Left lung (tissue), 4 donors: ENCODE measurements at regions not wholly inside any gene's neighbourhood (a gene's known extent, or its start where the extent isn't known, plus 50 kb on each side); places are given as distances from the start of the nearest gene placed in this dataset.

Experiments
- ATAC-seq: fragments of 200-7000 bp; cut with Tn5 transposase; one replicate; pipeline ENCODE4 v1.9.1; 2020; ENCODE audit warnings: moderate library complexity
- DNase-seq, 4 donors: peaks; one replicate each; pipeline ENCODE4 v3.0.0-alpha.2; 2013 to 2020
- H3K27ac ChIP-seq, 2 donors: fragments of 200-600 bp; sonication (generic) in 1 of 2; one replicate each; pipeline versions ENCODE4 v1.5.0 to v1.8.0; 2020 to 2021
- H3K27me3 ChIP-seq, 2 donors: fragments of 200-600 bp; sonication (generic) in 1 of 2; one replicate each; pipeline versions ENCODE4 v1.5.0 to v1.8.0; 2020 to 2021
- H3K36me3 ChIP-seq, 2 donors: fragments of 200-600 bp; sonication (generic) in 1 of 2; one replicate each; pipeline versions ENCODE4 v1.5.0 to v1.8.0; 2020 to 2021
- H3K4me1 ChIP-seq, 2 donors: fragments of 200-600 bp; one replicate each; pipeline ENCODE4 v1.8.0; 2021
- H3K4me3 ChIP-seq, 2 donors: fragments of 200-600 bp; sonication (generic) in 1 of 2; one replicate each; pipeline versions ENCODE4 v1.5.0 to v1.8.0; 2020 to 2021; ENCODE audit warnings: mild to moderate bottlenecking in 1 of 2
- H3K9me3 ChIP-seq, 2 donors: fragments of 200-600 bp; sonication (generic) in 1 of 2; one replicate each; pipeline versions ENCODE4 v1.5.0 to v1.8.0; 2020 to 2021
- intact Hi-C, 2 donors: fragments of 100-400 bp; cut with DNase I; formaldehyde crosslinking; loops; one replicate each; pipeline versions ENCODE4 v1.11.2 to v1.14.2; 2022
- TF ChIP-seq, protein P1 (sequence below), 2 donors: fragments of 200-600 bp; sonication (generic) in 1 of 2; IDR thresholded peaks; one replicate each; pipeline versions ENCODE4 v1.5.0 to v1.8.0; 2021; ENCODE audit warnings: antibody characterized with exemption in 2 of 2
- donor health status: DM: no; HTN: yes; CAD: no.
- donor health status: DM: no; HTN: no; CAD: no.

DNA sequence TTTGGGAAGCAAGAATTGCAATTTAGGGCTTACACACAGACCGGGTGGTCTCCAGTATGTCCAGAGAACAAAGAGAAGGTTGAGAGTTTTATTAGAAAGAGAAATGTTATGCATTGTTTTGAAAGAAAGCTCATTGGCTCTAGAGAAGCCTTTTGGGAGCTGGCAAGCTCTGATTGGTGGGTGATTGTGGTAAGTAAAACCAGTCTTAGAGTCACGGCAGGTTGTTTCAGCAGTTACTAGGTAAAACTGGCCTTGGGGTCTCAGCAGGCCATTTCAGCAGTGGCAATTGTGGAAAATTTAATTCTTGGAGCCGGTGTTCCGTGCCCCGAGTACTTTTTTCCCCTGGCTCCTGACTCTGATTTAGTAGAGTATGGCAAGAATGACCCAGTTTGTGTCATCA is 78.1 kb downstream of the MRPL46 start:
- H3K27me3 ChIP-seq, result peaks cover 0 to 3% of the 10 kb centered on the region in 2 donors
- intact Hi-C loops, result no loop called here
- H3K9me3 ChIP-seq, result no peaks in the 10 kb centered on the region
- H3K36me3 ChIP-seq, result no peaks in the 10 kb centered on the region
- TF ChIP-seq, protein P1, sequence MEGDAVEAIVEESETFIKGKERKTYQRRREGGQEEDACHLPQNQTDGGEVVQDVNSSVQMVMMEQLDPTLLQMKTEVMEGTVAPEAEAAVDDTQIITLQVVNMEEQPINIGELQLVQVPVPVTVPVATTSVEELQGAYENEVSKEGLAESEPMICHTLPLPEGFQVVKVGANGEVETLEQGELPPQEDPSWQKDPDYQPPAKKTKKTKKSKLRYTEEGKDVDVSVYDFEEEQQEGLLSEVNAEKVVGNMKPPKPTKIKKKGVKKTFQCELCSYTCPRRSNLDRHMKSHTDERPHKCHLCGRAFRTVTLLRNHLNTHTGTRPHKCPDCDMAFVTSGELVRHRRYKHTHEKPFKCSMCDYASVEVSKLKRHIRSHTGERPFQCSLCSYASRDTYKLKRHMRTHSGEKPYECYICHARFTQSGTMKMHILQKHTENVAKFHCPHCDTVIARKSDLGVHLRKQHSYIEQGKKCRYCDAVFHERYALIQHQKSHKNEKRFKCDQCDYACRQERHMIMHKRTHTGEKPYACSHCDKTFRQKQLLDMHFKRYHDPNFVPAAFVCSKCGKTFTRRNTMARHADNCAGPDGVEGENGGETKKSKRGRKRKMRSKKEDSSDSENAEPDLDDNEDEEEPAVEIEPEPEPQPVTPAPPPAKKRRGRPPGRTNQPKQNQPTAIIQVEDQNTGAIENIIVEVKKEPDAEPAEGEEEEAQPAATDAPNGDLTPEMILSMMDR (IDR thresholded peaks at IDR 0.05), result no peak
- H3K27ac ChIP-seq, result no peak overlapping the region
- no peak overlapping the region for H3K4me3 ChIP-seq
- no peaks in the 10 kb centered on the region for H3K4me1 ChIP-seq
- DNase-seq, result no peak
- ATAC-seq, result no peak

DNA sequence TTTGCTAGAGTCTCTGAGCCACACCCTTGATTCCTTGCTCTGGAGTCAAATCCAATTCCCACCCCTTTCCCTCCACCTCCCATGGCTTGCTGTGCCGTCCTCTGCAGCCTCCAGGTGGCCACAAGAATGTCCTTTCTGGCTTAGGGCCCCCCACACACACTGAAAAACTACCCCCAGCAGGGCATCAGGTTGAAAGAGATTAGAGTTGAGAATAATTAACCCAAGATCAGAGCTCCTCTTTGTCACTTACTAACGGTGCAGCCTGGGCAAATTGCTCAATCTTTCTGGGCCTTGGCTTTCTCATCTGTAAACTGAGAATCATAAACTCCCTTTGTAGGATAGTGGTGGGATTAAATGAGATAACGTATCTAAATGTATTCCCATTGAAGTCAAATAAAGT is 78.5 kb downstream of the MRPL46 start:
- intact Hi-C loops, result no loop called here
- Histone ChIP-seq H3K27ac (no peak overlapping the region), H3K4me1 (no peaks in the 10 kb centered on the region), H3K27me3 (peaks cover 0 to 3% of the 10 kb centered on the region in 2 donors), H3K36me3 (no peaks in the 10 kb centered on the region), H3K9me3 (no peaks in the 10 kb centered on the region), H3K4me3 (no peak overlapping the region)
- DNase-seq, result no peak
- TF ChIP-seq, protein P1 (IDR thresholded peaks at IDR 0.05), result no peak
- ATAC-seq, result no peak

DNA sequence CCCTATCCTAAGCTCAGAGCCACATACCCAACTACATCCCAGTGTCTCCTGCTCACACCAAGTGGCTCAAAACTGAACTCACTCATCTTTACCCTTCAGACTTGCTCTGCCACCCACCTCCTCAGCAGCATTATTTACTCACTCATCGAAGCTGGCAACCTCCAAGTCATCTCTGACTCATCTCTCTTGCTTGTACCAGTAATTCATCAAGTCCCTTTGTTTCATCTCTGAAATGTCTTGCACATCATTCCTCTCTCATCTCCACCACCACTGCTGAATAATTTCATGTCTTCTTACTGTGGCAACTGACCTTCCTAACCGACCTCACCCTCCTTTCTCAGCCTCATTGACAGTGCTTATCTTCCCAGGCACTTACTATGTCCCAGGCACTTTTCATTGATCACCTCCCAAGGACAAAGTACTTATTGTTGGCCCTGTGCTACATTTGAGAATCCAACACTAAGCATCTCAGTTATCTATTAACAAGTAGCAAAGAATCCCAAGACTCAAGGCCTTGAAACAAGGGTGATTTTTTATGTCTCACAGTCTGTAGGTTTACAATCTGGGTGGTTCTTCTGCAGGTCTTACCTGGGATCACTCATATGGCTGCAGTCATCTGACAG is 82.0 kb downstream of the MRPL46 start:
- no peaks in the 10 kb centered on the region for H3K36me3 ChIP-seq
- no peak overlapping the region for H3K4me3 ChIP-seq
- no peak overlapping the region for H3K27ac ChIP-seq
- DNase-seq, result no peak
- peaks cover 0 to 3% of the 10 kb centered on the region in 2 donors for H3K27me3 ChIP-seq
- H3K9me3 ChIP-seq, result no peaks in the 10 kb centered on the region
- ATAC-seq, result no peak
- H3K4me1 ChIP-seq, result no peaks in the 10 kb centered on the region
- intact Hi-C loops, result no loop called here
- TF ChIP-seq, protein P1 (IDR thresholded peaks at IDR 0.05), result no peak

DNA sequence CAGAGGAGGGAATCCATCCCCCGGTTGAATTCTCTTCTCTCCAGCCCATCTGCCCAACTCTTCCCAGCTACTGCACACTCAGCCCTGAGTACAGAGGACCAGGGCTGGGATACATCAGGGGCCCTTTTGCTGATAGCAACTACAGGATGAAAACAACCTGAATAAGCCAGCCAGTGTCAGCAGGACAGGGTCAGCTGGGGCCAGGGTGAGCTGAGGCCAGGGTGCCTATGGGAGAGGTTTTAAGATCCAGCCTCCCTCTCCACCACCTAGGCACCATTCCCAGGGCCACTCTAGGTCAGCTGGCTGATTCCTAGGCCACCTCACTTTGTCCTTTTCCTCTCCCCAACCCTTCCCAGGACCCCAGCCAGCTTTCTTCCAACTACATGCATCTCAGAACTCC is 83.8 kb downstream of the MRPL46 start:
- Histone ChIP-seq H3K4me3 (no peak overlapping the region), H3K36me3 (no peaks in the 10 kb centered on the region), H3K9me3 (no peaks in the 10 kb centered on the region), H3K27ac (no peak overlapping the region), H3K4me1 (no peaks in the 10 kb centered on the region), H3K27me3 (peaks cover 0 to 3% of the 10 kb centered on the region in 2 donors)
- intact Hi-C loops, result no loop called here
- TF ChIP-seq, protein P1 (IDR thresholded peaks at IDR 0.05), result no peak
- ATAC-seq (no peak), DNase-seq (no peak)

DNA sequence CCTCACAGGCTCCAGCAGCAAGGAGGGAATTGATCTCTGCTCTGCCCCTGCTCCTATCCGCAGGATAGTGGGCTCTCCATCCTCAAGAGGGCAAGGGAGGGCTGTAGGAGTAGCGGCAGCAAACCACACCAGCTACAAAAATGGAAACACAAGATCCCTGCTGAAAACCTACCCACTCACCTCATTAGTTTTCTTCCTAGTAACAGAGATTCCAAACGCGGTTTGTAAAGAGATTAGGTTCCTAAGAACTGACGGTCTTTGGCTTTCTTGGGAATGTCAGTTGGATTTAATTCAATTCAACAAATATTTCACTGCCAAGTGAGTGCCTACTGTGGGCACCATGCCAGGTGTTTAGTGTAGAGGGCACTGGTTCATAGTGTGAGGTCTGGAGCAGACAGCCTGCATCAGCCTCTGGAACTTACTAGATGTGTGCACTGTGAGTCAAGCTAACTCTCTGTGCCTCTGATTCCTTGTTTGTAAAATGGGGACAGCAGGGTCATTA is 84.7 kb downstream of the MRPL46 start:
- Histone ChIP-seq H3K4me1 (no peaks in the 10 kb centered on the region), H3K27me3 (peaks cover 0 to 3% of the 10 kb centered on the region in 2 donors), H3K4me3 (no peak overlapping the region), H3K27ac (no peak overlapping the region), H3K9me3 (no peaks in the 10 kb centered on the region), H3K36me3 (no peaks in the 10 kb centered on the region)
- intact Hi-C loops, result no loop called here
- ATAC-seq, result no peak
- no peak for DNase-seq
- TF ChIP-seq, protein P1 (IDR thresholded peaks at IDR 0.05), result no peak
